ENCODE measurements at regions not wholly inside any gene's neighbourhood (a gene's known extent, or its start where the extent isn't known, plus 50 kb on each side); places are given as distances from the start of the nearest gene placed in this dataset.

DNA sequence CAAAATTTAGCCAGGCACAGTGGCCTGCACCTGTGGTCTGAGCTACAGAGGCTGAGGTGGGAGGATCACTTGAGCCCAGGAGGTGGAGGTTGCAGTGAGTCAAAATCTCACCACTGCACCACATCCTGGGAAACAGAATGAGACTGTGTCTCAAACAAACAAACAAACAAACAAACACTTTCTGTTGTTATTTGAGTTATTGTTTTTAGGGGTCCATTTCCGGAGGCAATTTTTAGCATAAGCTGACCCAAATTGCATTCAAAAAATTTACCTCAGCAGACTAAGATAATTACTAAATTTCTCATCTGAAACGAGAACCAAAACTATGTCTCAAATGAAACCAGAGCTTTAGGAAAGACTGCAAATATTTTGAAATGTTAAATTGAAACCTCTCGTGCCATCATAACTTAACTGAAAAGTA lies 1485.1 kb downstream of the EFNA5 start:
- H3K36me3 ChIP-seq: no peaks in the 10 kb centered on the region
- no peaks in the 10 kb centered on the region for H3K27me3 ChIP-seq
- DNase-seq (ENCODE audit: low spot score in 2 of 2): no peak
- H3K9me3 ChIP-seq: no peaks in the 10 kb centered on the region
- H3K27ac ChIP-seq: no peak overlapping the region
- no peak overlapping the region for H3K4me3 ChIP-seq
- intact Hi-C loops (cut with DNase I): no loop called here
- no peaks in the 10 kb centered on the region for H3K4me1 ChIP-seq
- no peak for TF ChIP-seq CTCF (IDR thresholded peaks at IDR 0.05)

DNA sequence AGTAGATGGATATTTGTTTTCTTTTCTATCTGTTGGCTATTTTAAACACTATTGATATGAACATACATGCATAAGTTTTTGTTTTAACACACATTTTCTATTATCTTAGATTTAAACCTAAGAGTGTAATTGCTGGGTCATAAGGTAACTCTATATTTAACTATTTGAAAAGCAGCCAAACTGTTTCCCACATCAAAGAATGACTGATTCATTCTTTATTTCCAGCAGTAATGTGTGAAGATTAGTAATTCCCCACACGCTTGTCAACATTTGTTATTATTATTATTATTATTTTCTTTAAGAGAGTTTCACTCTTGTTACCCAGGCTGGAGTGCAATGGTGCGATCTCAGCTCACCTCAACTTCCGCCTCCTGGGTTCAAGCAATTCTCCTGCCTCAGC lies 1495.8 kb downstream of the EFNA5 start:
- intact Hi-C loops (cut with DNase I): no loop called here
- no peaks in the 10 kb centered on the region for H3K4me1 ChIP-seq
- no peak for TF ChIP-seq CTCF (IDR thresholded peaks at IDR 0.05)
- H3K4me3 ChIP-seq: no peak overlapping the region
- no peak for DNase-seq (ENCODE audit: low spot score in 2 of 2)
- H3K9me3 ChIP-seq: peaks cover 0 to 7% of the 10 kb centered on the region in 2 donors
- H3K36me3 ChIP-seq: no peaks in the 10 kb centered on the region
- H3K27ac ChIP-seq: no peak overlapping the region
- H3K27me3 ChIP-seq: no peaks in the 10 kb centered on the region

DNA sequence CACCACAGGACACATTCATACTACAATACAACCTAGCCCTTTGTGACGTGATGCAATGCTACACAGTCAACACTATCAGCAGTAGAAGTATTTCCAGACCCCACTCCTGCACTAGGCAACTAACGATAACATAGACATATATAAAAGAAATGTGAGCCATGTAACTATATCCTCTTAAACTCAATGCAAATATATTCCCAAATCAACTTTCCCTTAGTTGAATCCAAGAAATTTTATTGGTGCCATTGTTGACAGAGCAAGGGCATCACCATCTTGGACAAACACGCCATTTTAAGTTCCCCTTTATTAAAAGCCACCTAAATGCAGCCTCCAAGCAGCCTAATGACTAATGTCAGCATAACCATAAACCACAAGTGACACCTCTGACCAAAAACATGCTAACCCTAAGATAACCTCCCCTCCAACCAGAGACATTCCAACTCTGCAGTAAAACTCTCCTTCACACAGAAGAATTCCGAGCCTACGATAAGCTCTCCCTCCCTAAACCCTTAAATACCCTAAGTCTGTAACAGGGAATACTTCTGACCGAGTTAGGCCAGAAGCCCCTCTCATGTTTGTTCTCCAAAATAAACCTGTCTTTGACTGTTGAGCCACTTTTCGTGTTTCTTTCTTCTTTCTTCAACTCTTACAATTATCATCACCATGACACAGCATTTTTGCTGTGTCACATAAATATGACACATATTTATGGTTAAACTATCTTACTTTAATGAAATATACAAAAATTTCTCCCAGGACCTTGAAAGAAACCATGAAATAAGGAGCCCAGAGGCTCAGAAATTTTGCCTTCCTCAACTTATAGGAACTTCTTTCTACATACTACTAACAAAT lies 1497.8 kb downstream of the EFNA5 start:
- H3K4me1 ChIP-seq: no peaks in the 10 kb centered on the region
- no peak overlapping the region for H3K27ac ChIP-seq
- no peak for DNase-seq (ENCODE audit: low spot score in 2 of 2)
- H3K4me3 ChIP-seq: no peak overlapping the region
- H3K36me3 ChIP-seq: no peaks in the 10 kb centered on the region
- peaks cover 0 to 7% of the 10 kb centered on the region in 2 donors for H3K9me3 ChIP-seq
- no peaks in the 10 kb centered on the region for H3K27me3 ChIP-seq
- TF ChIP-seq CTCF (IDR thresholded peaks at IDR 0.05): no peak
- intact Hi-C loops (cut with DNase I): no loop called here

DNA sequence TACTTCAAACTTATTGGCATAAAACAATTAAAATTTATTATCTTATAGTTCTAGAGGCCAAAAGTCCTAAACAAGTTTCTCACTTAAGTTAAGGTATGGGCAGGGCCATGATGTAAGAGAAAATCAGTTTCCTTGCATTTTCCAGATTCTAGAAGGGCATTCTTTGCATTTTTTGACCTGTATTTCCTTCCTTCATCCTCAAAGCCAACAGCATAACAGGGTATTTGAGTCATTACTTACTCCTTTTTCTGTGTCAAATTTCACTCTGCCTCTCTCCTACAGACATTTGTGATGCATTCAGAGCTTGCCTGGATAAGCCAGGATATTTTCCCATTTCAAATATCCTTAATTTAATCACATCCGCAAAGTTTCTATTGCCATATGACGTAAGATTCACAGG lies 1499.0 kb downstream of the EFNA5 start:
- H3K4me3 ChIP-seq: no peak overlapping the region
- TF ChIP-seq CTCF (IDR thresholded peaks at IDR 0.05): no peak
- no peaks in the 10 kb centered on the region for H3K9me3 ChIP-seq
- H3K27ac ChIP-seq: no peak overlapping the region
- no peak for DNase-seq (ENCODE audit: low spot score in 2 of 2)
- H3K36me3 ChIP-seq: no peaks in the 10 kb centered on the region
- intact Hi-C loops (cut with DNase I): no loop called here
- H3K27me3 ChIP-seq: no peaks in the 10 kb centered on the region
- H3K4me1 ChIP-seq: no peaks in the 10 kb centered on the region

GRCh38 chr5:106171132-106171531 lies 1499.6 kb downstream of the EFNA5 start:
- no peak for DNase-seq (ENCODE audit: low spot score in 2 of 2)
- no peak for TF ChIP-seq CTCF (IDR thresholded peaks at IDR 0.05)
- no peaks in the 10 kb centered on the region for H3K36me3 ChIP-seq
- no peak overlapping the region for H3K4me3 ChIP-seq
- intact Hi-C loops (cut with DNase I): no loop called here
- H3K27me3 ChIP-seq: no peaks in the 10 kb centered on the region
- H3K27ac ChIP-seq: no peak overlapping the region
- no peaks in the 10 kb centered on the region for H3K9me3 ChIP-seq
- no peaks in the 10 kb centered on the region for H3K4me1 ChIP-seq

Measured in ascending aorta (tissue), 2 donors.